Trophoblast cell (in vitro differentiated cells and primary cell): ENCODE measurements at regions not wholly inside any gene's neighbourhood (a gene's known extent, or its start where the extent isn't known, plus 50 kb on each side); places are given as distances from the start of the nearest gene placed in this dataset.

Experiments used
- DNase-seq, 2 donors: peaks; one replicate each; pipeline ENCODE4 v3.0.0-alpha.2; 2016
- H2AFZ ChIP-seq: 2 replicates; pipeline ENCODE4 v1.6.1; 2013; ENCODE audit warnings: low read length, moderate library complexity, mild to moderate bottlenecking; ENCODE audit not compliant: insufficient read depth, poor library complexity
- H2AK5ac ChIP-seq: 2 replicates; pipeline ENCODE4 v1.6.1; 2013; ENCODE audit warnings: mild to moderate bottlenecking, low read length
- H2BK120ac ChIP-seq: 2 replicates; pipeline ENCODE4 v1.6.1; 2013; ENCODE audit warnings: low read length, mild to moderate bottlenecking, moderate library complexity; ENCODE audit not compliant: insufficient read depth, poor library complexity
- H2BK12ac ChIP-seq: 2 replicates; pipeline ENCODE4 v1.6.1; 2013; ENCODE audit warnings: mild to moderate bottlenecking, low read length, moderate library complexity
- H2BK5ac ChIP-seq: 2 replicates; pipeline ENCODE4 v1.6.1; 2013; ENCODE audit warnings: low read length, low read depth, moderate library complexity, mild to moderate bottlenecking; ENCODE audit not compliant: poor library complexity
- H3K14ac ChIP-seq: 2 replicates; pipeline ENCODE4 v1.6.1; 2013; ENCODE audit warnings: mild to moderate bottlenecking, low read length
- H3K18ac ChIP-seq: 2 replicates; pipeline ENCODE4 v1.6.1; 2013; ENCODE audit warnings: mild to moderate bottlenecking, low read length
- H3K23ac ChIP-seq: 2 replicates; pipeline ENCODE4 v1.6.1; 2013; ENCODE audit warnings: low read length
- H3K27ac ChIP-seq: 2 replicates; pipeline ENCODE4 v1.5.1; 2013; ENCODE audit warnings: low read depth, mild to moderate bottlenecking, inconsistent platforms, low read length, moderate library complexity
- H3K27me3 ChIP-seq: 2 replicates; pipeline ENCODE4 v1.6.1; 2013; ENCODE audit warnings: inconsistent platforms, mild to moderate bottlenecking, low read length, moderate library complexity; ENCODE audit not compliant: insufficient read depth
- H3K36me3 ChIP-seq, 2 experiments: 1 replicate in 1 of 2; 2 replicates in 1 of 2; pipeline ENCODE4 v1.6.1; 2013; ENCODE audit warnings: low read length in 2 of 2, mild to moderate bottlenecking in 2 of 2, moderate library complexity in 1 of 2; ENCODE audit not compliant: insufficient read depth in 2 of 2, control insufficient read depth in 1 of 2
- H3K4ac ChIP-seq: 2 replicates; pipeline ENCODE4 v1.6.1; 2013; ENCODE audit warnings: low read depth, mild to moderate bottlenecking, low read length, moderate library complexity
- H3K4me1 ChIP-seq, 2 experiments: 1 replicate in 1 of 2; 2 replicates in 1 of 2; pipeline ENCODE4 v1.6.1; 2013; ENCODE audit warnings: low read length in 2 of 2, mild to moderate bottlenecking in 2 of 2, moderate library complexity in 1 of 2; ENCODE audit not compliant: insufficient read depth in 2 of 2, control insufficient read depth in 1 of 2
- H3K4me2 ChIP-seq: 2 replicates; pipeline ENCODE4 v1.6.1; 2013; ENCODE audit warnings: inconsistent platforms, mild to moderate bottlenecking, low read length, moderate library complexity
- H3K4me3 ChIP-seq: 2 replicates; pipeline ENCODE4 v1.5.1; 2013; ENCODE audit warnings: mild to moderate bottlenecking, low read depth, low read length, inconsistent platforms
- H3K79me1 ChIP-seq: one replicate; pipeline ENCODE4 v1.6.1; 2013; ENCODE audit warnings: low read length
- H3K79me2 ChIP-seq: 2 replicates; pipeline ENCODE4 v1.6.1; 2013; ENCODE audit warnings: low read length, mild to moderate bottlenecking; ENCODE audit not compliant: control insufficient read depth, insufficient read depth, poor library complexity
- H3K9ac ChIP-seq: 2 replicates; pipeline ENCODE4 v1.6.1; 2013; ENCODE audit warnings: mild to moderate bottlenecking, low read length
- H3K9me3 ChIP-seq: 2 replicates; pipeline ENCODE4 v1.6.1; 2013; ENCODE audit warnings: low read depth, mild to moderate bottlenecking, control low read depth, inconsistent platforms, low read length; ENCODE audit not compliant: insufficient read depth
- H4K12ac ChIP-seq: 2 replicates; pipeline ENCODE4 v1.6.1; 2013; ENCODE audit warnings: low read depth, mild to moderate bottlenecking, low read length, moderate library complexity
- H4K8ac ChIP-seq: 2 replicates; pipeline ENCODE4 v1.6.1; 2013; ENCODE audit warnings: low read depth, mild to moderate bottlenecking, low read length, moderate library complexity
- H4K91ac ChIP-seq: one replicate; pipeline ENCODE4 v1.6.1; 2013; ENCODE audit warnings: low read depth, mild to moderate bottlenecking, low read length, moderate library complexity
- WGBS: extraction: QIAGEN DNeasy Blood & Tissue Kit; methylation state at CpG from one replicate; pipeline ENCODE4 v1.1.7; 2013; ENCODE audit warnings: missing lambda C conversion rate; ENCODE audit not compliant: insufficient read length, insufficient coverage; ENCODE audit errors: extremely low coverage; 5-methylcytosine and 5-hydroxymethylcytosine counted together

DNA sequence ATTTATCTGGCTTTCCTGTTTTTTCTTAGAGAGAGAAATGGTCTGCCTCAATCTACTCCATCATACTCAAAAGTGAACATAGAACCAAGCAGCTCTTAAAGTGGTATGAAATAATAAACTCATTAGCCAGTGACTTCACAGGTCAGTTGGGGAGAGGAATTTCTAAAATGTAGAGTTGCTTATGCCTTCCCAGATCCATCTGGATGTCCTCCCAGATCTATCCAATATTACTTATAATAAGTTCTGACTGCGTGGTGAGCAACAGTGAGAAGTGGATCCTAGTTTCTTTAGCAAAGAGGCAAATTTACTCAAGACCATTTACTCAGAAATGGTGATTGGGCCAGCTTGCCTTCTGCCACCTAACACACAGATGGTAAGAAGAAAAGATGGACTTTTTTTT is 748.0 kb downstream of the PCDH18 start:
- Histone ChIP-seq H2BK12ac (no peak overlapping the region), H4K91ac (no peak overlapping the region), H3K4ac (no peak overlapping the region), H4K12ac (no peak overlapping the region), H3K4me2 (no peak overlapping the region), H3K79me2 (no peaks in the 10 kb centered on the region), H3K27me3 (no peaks in the 10 kb centered on the region), H3K4me3 (no peak overlapping the region), H2AK5ac (no peak overlapping the region), H3K9ac (no peak overlapping the region), H2BK5ac (no peak overlapping the region), H2AFZ (no peak overlapping the region), H3K79me1 (no peaks in the 10 kb centered on the region), H3K14ac (no peak overlapping the region), H3K18ac (no peak overlapping the region), H3K23ac (no peak overlapping the region), H2BK120ac (no peak overlapping the region), H3K36me3 (no peaks in the 10 kb centered on the region), H3K9me3 (no peaks in the 10 kb centered on the region), H3K4me1 (no peaks in the 10 kb centered on the region), H4K8ac (no peak overlapping the region), H3K27ac (no peak overlapping the region)
- DNase-seq: no peak
- no CpG with 5 or more reads among the region's 1 CpG for WGBS

DNA sequence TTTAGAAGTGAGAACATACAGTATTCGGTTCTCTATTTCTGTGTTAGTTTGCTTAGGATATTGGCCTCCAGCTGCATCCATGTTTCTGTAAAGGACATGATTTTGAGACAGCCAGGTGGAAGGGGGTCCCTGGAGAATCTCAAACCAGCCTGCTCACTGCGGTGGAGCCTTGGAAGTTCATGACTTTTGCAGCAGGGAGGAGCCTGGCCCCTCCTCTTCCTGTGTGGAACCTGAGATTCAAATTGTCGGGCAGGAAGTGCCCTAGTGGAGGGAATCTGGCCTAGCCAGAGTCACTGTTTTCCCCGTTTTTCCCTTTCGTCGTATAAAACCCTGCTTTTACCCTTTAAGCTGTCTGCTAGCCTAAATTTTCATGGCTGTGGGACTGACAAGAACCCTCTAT is 762.6 kb downstream of the PCDH18 start:
- Histone ChIP-seq H2BK5ac (no peak overlapping the region), H3K79me2 (no peaks in the 10 kb centered on the region), H3K4me3 (no peak overlapping the region), H4K12ac (no peak overlapping the region), H4K8ac (no peak overlapping the region), H3K4ac (peak overlapping the region; percentile 36), H3K27ac (no peak overlapping the region), H2AFZ (no peak overlapping the region), H3K14ac (no peak overlapping the region), H3K36me3 (no peaks in the 10 kb centered on the region), H3K9ac (no peak overlapping the region), H3K4me2 (no peak overlapping the region), H2AK5ac (peak overlapping the region; percentile 37), H3K79me1 (peaks cover 4% of the 10 kb centered on the region), H4K91ac (peak overlapping the region; percentile 62), H3K18ac (peak overlapping the region; percentile 37), H2BK120ac (peak overlapping the region; percentile 76), H3K9me3 (no peaks in the 10 kb centered on the region), H3K23ac (no peak overlapping the region), H3K27me3 (no peaks in the 10 kb centered on the region), H2BK12ac (peak overlapping the region; percentile 91), H3K4me1 (no peaks in the 10 kb centered on the region)
- no CpG with 5 or more reads among the region's 6 CpGs for WGBS
- no peak for DNase-seq

DNA sequence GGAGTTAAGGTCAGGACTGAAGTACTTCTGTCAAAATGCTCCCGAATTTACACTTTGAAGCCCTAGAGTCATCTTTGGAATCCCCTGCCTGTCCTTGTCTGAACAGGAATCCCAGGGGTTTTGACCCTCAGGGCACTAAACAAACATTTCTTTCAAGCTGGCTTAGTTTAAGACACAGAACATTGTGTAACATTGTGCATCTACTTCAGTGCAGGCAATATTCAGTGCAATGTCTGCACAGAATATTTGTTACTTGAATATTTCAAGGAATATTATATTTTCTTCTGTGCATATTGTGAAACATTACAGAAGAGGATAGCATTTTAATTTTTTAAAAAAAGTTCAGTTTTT is 763.4 kb downstream of the PCDH18 start:
- Histone ChIP-seq H2BK12ac (no peak overlapping the region), H3K36me3 (no peaks in the 10 kb centered on the region), H4K91ac (no peak overlapping the region), H3K18ac (no peak overlapping the region), H3K9ac (no peak overlapping the region), H2AK5ac (no peak overlapping the region), H2AFZ (no peak overlapping the region), H3K4ac (no peak overlapping the region), H3K9me3 (no peaks in the 10 kb centered on the region), H3K23ac (no peak overlapping the region), H3K79me2 (no peaks in the 10 kb centered on the region), H3K4me1 (no peaks in the 10 kb centered on the region), H2BK5ac (no peak overlapping the region), H4K8ac (no peak overlapping the region), H3K27ac (peak overlapping the region; percentile 65), H3K4me2 (no peak overlapping the region), H3K14ac (no peak overlapping the region), H3K79me1 (peaks cover 4% of the 10 kb centered on the region), H3K4me3 (no peak overlapping the region), H2BK120ac (no peak overlapping the region), H3K27me3 (no peaks in the 10 kb centered on the region), H4K12ac (no peak overlapping the region)
- peak; percentile 25 to 76 for DNase-seq
- no CpG with 5 or more reads among the region's 1 CpG for WGBS

DNA sequence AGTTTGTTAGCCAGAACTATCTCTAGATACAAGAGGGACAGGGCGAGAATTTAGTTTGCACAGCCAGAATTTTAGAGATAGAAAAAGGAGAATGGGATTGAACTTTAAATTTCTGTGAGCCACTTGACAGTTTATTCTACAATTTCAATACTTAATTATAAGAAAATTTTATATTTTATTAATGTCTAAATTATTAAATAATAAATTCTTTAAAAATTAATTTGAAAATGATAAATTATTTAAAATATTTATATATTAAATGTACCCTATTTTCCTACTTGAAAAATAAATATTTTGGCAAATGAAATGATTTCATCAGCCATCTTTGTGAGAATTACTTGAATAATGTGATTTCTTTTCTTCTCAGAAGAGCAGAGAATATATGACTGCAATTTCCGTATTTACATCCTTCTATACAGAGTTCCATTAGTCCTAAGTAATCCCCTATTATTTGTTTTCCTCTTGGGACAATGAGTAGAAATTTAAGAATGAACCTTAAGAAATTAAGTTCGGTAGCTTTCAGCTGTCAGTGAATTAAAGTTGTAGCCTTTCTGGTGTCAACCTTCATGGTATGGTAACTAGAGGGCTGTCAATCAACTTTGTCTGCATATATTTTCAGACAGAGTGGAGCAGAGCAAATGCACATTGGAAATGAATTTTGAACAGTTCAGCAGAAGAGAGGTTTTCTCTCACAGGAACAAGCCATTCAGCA is 763.9 kb downstream of the PCDH18 start:
- Histone ChIP-seq H3K4me1 (no peaks in the 10 kb centered on the region), H3K27ac (peak overlapping the region; percentile 65), H2BK12ac (no peak overlapping the region), H2AK5ac (no peak overlapping the region), H2AFZ (no peak overlapping the region), H3K9ac (no peak overlapping the region), H3K18ac (no peak overlapping the region), H3K36me3 (no peaks in the 10 kb centered on the region), H3K79me2 (no peaks in the 10 kb centered on the region), H3K4me2 (peak overlapping the region; percentile 27), H4K91ac (no peak overlapping the region), H3K27me3 (no peaks in the 10 kb centered on the region), H4K12ac (no peak overlapping the region), H3K23ac (no peak overlapping the region), H3K4ac (no peak overlapping the region), H2BK120ac (no peak overlapping the region), H2BK5ac (no peak overlapping the region), H3K79me1 (peaks cover 4% of the 10 kb centered on the region), H3K4me3 (no peak overlapping the region), H3K14ac (no peak overlapping the region), H3K9me3 (no peaks in the 10 kb centered on the region), H4K8ac (no peak overlapping the region)
- no CpG with 5 or more reads among the region's 3 CpGs for WGBS
- DNase-seq: no peak
